ENCODE measurements at regions not wholly inside any gene's neighbourhood (a gene's known extent, or its start where the extent isn't known, plus 50 kb on each side); places are given as distances from the start of the nearest gene placed in this dataset.
A peak's percentile ranks its signal among the peaks of the same experiment; 100 is the strongest.

GRCh38 chr14:100463937-100464336 lies 123.3 kb downstream of the BEGAIN start:
- no peak for DNase-seq (ENCODE audit: low read depth in 2 of 3, low spot score in 2 of 3)

GRCh38 chr14:100466111-100466856 lies 120.9 kb downstream of the BEGAIN start:
- no peak for DNase-seq (ENCODE audit: low read depth in 2 of 3, low spot score in 2 of 3)

GRCh38 chr14:100467046-100467750 lies 120.0 kb downstream of the BEGAIN start:
- DNase-seq (ENCODE audit: low read depth in 2 of 3, low spot score in 2 of 3) = no peak

GRCh38 chr14:100467939-100468338 lies 119.3 kb downstream of the BEGAIN start:
- DNase-seq (ENCODE audit: low read depth in 2 of 3, low spot score in 2 of 3) = no peak

- DNase-seq (ENCODE audit: low read depth in 2 of 3, low spot score in 2 of 3) = no peak
Measured at GRCh38 chr14:100468557-100468956, 118.7 kb downstream of the BEGAIN start.

- no peak for DNase-seq (ENCODE audit: low read depth in 2 of 3, low spot score in 2 of 3)
Measured at GRCh38 chr14:100469632-100470522, 117.3 kb downstream of the BEGAIN start.

- DNase-seq (ENCODE audit: low read depth in 2 of 3, low spot score in 2 of 3) = no peak
Measured at GRCh38 chr14:100470523-100470897, 116.7 kb downstream of the BEGAIN start.

- DNase-seq (ENCODE audit: low read depth in 2 of 3, low spot score in 2 of 3) = no peak
Measured at GRCh38 chr14:100471441-100472093, 115.7 kb downstream of the BEGAIN start.

GRCh38 chr14:100472094-100472455 lies 115.1 kb downstream of the BEGAIN start:
- no peak for DNase-seq (ENCODE audit: low read depth in 2 of 3, low spot score in 2 of 3)

- DNase-seq (ENCODE audit: low read depth in 2 of 3, low spot score in 2 of 3) = no peak
Measured at GRCh38 chr14:100472491-100472890, 114.7 kb downstream of the BEGAIN start.

- no peak for DNase-seq (ENCODE audit: low read depth in 2 of 3, low spot score in 2 of 3)
Measured at GRCh38 chr14:100473249-100473648, 114.0 kb downstream of the BEGAIN start.

GRCh38 chr14:100474196-100474595 lies 113.0 kb downstream of the BEGAIN start:
- DNase-seq (ENCODE audit: low read depth in 2 of 3, low spot score in 2 of 3) = no peak

GRCh38 chr14:100475268-100475667 lies 111.9 kb downstream of the BEGAIN start:
- DNase-seq (ENCODE audit: low read depth in 2 of 3, low spot score in 2 of 3) = no peak

- DNase-seq (ENCODE audit: low read depth in 2 of 3, low spot score in 2 of 3) = no peak
Measured at GRCh38 chr14:100476012-100476822, 111.0 kb downstream of the BEGAIN start.

- DNase-seq (ENCODE audit: low read depth in 2 of 3, low spot score in 2 of 3) = no peak
Measured at GRCh38 chr14:100484531-100485267, 102.5 kb downstream of the BEGAIN start.

GRCh38 chr14:100486025-100486828 lies 101.0 kb downstream of the BEGAIN start:
- peak in 2 of 3 experiments; percentile 42 for DNase-seq (ENCODE audit: low read depth in 2 of 3, low spot score in 2 of 3)
